NT2/D1 (cell line): ENCODE measurements at regions not wholly inside any gene's neighbourhood (a gene's known extent, or its start where the extent isn't known, plus 50 kb on each side); places are given as distances from the start of the nearest gene placed in this dataset.
"Not testable (repeated sequence)": the region's sequence is repeated elsewhere in the genome, so short reads cannot be mapped to it uniquely, and the experiment has no call there.

ENCODE experiments used
- DNase-seq: peaks from one replicate; pipeline ENCODE4 v3.0.0-alpha.2; 2011; ENCODE audit warnings: low read depth, low spot score
- H3K27me3 ChIP-seq: 2 replicates; pipeline ENCODE4 v1.6.0; 2011; ENCODE audit warnings: mild to moderate bottlenecking; ENCODE audit not compliant: insufficient read length, insufficient read depth
- H3K36me3 ChIP-seq: 2 replicates; pipeline ENCODE4 v1.6.1; 2011; ENCODE audit warnings: mild to moderate bottlenecking, low read length, mixed read lengths; ENCODE audit not compliant: insufficient read depth, insufficient read length
- H3K4me1 ChIP-seq: 2 replicates; pipeline ENCODE4 v1.5.1; 2011; ENCODE audit not compliant: insufficient read depth, insufficient read length
- H3K4me3 ChIP-seq: 2 replicates; pipeline ENCODE4 v1.5.1; 2011; ENCODE audit warnings: low read depth; ENCODE audit not compliant: insufficient read length
- H3K9ac ChIP-seq: 2 replicates; pipeline ENCODE4 v1.6.0; 2011; ENCODE audit warnings: low read depth; ENCODE audit not compliant: insufficient read length
- H3K9me3 ChIP-seq: 2 replicates; pipeline ENCODE4 v1.5.1; 2011; ENCODE audit warnings: mild to moderate bottlenecking, low read length; ENCODE audit not compliant: insufficient read depth
- SUZ12 ChIP-seq: IDR thresholded peaks from 2 replicates; pipeline ENCODE4 v1.6.1; 2011; ENCODE audit not compliant: insufficient read length, insufficient read depth; ENCODE audit errors: extremely low read depth
- YY1 ChIP-seq: IDR thresholded peaks from 2 replicates; pipeline ENCODE4 v1.6.1; 2011; ENCODE audit not compliant: insufficient read length, insufficient read depth
- ZNF274 ChIP-seq: IDR thresholded peaks from 2 replicates; pipeline ENCODE4 v1.6.1; 2011; ENCODE audit warnings: mild to moderate bottlenecking, low read depth, low read length

GRCh38 chr10:60535427-60535826, 145.8 kb upstream of the ANK3 start:
- Histone ChIP-seq H3K9me3 (no peaks in the 10 kb centered on the region), H3K9ac (no peak overlapping the region), H3K27me3 (no peaks in the 10 kb centered on the region), H3K4me1 (no peaks in the 10 kb centered on the region), H3K36me3 (no peaks in the 10 kb centered on the region), H3K4me3 (no peak overlapping the region)
- DNase-seq: no peak
- TF ChIP-seq SUZ12 (no peak), ZNF274 (no peak), YY1 (no peak)

- Histone ChIP-seq H3K36me3 (no peaks in the 10 kb centered on the region), H3K27me3 (no peaks in the 10 kb centered on the region), H3K9me3 (no peaks in the 10 kb centered on the region), H3K9ac (no peak overlapping the region), H3K4me3 (no peak overlapping the region), H3K4me1 (no peaks in the 10 kb centered on the region)
- no peak for TF ChIP-seq ZNF274
- no peak for TF ChIP-seq SUZ12
- no peak for TF ChIP-seq YY1
- no peak for DNase-seq
These were observed 145.2 kb upstream of the ANK3 start for GRCh38 chr10:60534761-60535389.

- no peaks in the 10 kb centered on the region for H3K27me3 ChIP-seq
- H3K4me3 ChIP-seq: no peak overlapping the region
- H3K9me3 ChIP-seq: no peaks in the 10 kb centered on the region
- no peak overlapping the region for H3K9ac ChIP-seq
- no peak for DNase-seq
- H3K36me3 ChIP-seq: no peaks in the 10 kb centered on the region
- no peaks in the 10 kb centered on the region for H3K4me1 ChIP-seq
- TF ChIP-seq SUZ12 (no peak), ZNF274 (no peak), YY1 (no peak)
These were observed 143.2 kb upstream of the ANK3 start for GRCh38 chr10:60532696-60533468.

DNA sequence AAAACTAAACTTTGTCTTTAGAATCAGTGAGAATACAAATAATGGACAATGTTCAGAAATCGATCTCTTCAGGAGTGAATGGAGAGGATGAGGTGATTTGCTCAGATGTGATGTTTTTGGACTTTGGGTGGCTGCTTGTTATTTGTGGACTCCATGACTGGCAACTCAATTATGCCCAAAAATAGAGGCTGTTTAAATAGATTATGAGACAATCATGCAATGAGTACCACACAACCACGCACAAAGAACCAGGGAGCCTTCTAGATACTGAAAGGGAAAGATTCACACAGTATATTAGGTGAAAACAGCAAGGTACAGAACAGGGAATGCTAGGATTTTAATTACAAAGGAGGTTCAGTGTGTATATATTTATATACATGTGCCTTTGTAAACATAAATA, 141.3 kb upstream of the ANK3 start:
- H3K27me3 ChIP-seq: no peaks in the 10 kb centered on the region
- no peak overlapping the region for H3K9ac ChIP-seq
- H3K4me3 ChIP-seq: no peak overlapping the region
- DNase-seq: no peak
- no peaks in the 10 kb centered on the region for H3K4me1 ChIP-seq
- H3K9me3 ChIP-seq: no peaks in the 10 kb centered on the region
- H3K36me3 ChIP-seq: no peaks in the 10 kb centered on the region
- no peak for TF ChIP-seq SUZ12
- TF ChIP-seq YY1: no peak
- no peak for TF ChIP-seq ZNF274

- H3K27me3 ChIP-seq: no peaks in the 10 kb centered on the region
- no peaks in the 10 kb centered on the region for H3K36me3 ChIP-seq
- H3K9me3 ChIP-seq: peaks cover 4% of the 10 kb centered on the region; the same call in 1 of the 2 replicates
- no peak overlapping the region for H3K4me3 ChIP-seq
- TF ChIP-seq YY1 (no peak), ZNF274 (no peak), SUZ12 (no peak)
- no peak for DNase-seq
- no peaks in the 10 kb centered on the region for H3K4me1 ChIP-seq
- no peak overlapping the region for H3K9ac ChIP-seq
These were observed 138.0 kb upstream of the ANK3 start for GRCh38 chr10:60527676-60528075.

DNA sequence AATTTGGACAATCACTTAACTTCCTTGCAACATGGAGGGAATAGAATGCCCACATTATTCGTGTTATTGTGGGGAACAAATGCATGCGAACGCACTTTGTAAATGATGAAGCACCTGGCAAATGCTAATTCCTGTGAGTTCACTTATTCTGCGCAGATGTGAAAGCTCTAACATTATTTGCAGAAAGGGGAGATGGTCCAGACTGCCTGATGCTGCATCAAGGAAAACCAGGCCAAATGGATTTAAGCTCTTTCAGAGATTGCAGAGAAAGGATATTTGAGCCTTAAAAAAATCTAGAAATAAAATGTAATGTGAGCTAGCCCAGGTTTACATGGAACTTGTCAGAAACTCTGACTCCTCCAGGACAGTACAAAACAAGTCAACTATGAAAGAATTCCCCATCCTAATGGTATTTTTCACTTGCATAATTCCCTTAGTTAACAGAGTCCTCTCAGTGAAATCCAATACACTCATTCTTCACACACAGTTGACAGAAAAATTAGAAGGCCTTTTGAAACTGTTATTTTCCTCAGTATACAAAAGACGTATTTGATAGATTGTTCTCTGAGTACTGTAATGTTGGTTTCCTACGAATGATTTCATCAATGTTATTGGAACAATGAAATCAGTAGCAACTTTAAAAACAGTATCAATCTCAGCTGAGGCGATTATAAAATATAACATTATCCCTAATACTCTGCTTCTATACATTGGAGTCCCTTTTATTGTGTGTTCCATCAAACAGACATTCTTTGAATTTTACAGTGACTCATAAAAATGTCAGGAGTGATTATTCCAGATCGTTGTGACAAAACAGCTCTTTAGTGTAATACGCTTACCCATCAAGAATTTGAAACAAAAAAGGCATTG, 136.3 kb upstream of the ANK3 start:
- DNase-seq: no peak
- TF ChIP-seq ZNF274 (no peak), SUZ12 (no peak)
- no peak overlapping the region for H3K4me3 ChIP-seq
- no peaks in the 10 kb centered on the region for H3K27me3 ChIP-seq
- H3K36me3 ChIP-seq: no peaks in the 10 kb centered on the region
- H3K9ac ChIP-seq: no peak overlapping the region
- H3K9me3 ChIP-seq: peaks cover 4% of the 10 kb centered on the region; the same call in 1 of the 2 replicates
- H3K4me1 ChIP-seq: no peaks in the 10 kb centered on the region

DNA sequence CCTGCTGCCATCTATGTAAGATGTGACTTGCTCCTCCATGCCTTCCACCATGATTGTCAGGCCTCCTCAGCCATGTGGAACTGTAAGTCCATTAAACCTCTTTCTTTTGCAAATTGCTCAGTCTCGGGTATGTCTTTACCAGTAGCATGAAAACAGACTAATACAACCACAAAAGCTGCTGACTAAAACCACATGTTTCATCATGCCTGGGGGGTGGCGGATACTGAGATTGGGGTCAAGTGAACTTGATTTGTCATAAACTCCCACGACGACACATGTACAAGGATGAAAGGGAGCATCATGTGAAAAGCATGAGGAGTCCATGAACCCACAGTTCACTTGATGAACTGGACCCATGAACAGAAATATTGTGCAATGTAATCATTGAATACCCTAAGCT, 134.9 kb upstream of the ANK3 start:
- TF ChIP-seq YY1 (no peak), SUZ12 (no peak), ZNF274 (no peak)
- DNase-seq: no peak
- no peaks in the 10 kb centered on the region for H3K4me1 ChIP-seq

GRCh38 chr10:60523371-60523770, 133.7 kb upstream of the ANK3 start:
- H3K4me3 ChIP-seq, H3K9ac ChIP-seq, H3K9me3 ChIP-seq, H3K36me3 ChIP-seq, H3K27me3 ChIP-seq, DNase-seq, H3K4me1 ChIP-seq: not testable (repeated sequence)

More for the DNA sequence above, 134.9 kb upstream of the ANK3 start:
- Histone ChIP-seq H3K27me3 (no peaks in the 10 kb centered on the region), H3K9me3 (peaks cover 4% of the 10 kb centered on the region; the same call in 1 of the 2 replicates), H3K4me3 (no peak overlapping the region), H3K36me3 (no peaks in the 10 kb centered on the region), H3K9ac (no peak overlapping the region)
